OCI-LY1 (cell line): ENCODE measurements at regions not wholly inside any gene's neighbourhood (a gene's known extent, or its start where the extent isn't known, plus 50 kb on each side); places are given as distances from the start of the nearest gene placed in this dataset.
"Not testable (repeated sequence)": the region's sequence is repeated elsewhere in the genome, so short reads cannot be mapped to it uniquely, and the experiment has no call there.

Experiments used
- CTCF ChIP-seq: fragments of 200-600 bp; sonication (generic), shearing (Covaris generic); IDR thresholded peaks from 2 replicates; pipeline ENCODE4 v1.5.1; 2017; ENCODE audit warnings: mild to moderate bottlenecking, antibody characterized with exemption, low read length, moderate library complexity, mixed read lengths
- EZH2 ChIP-seq: fragments of 200-600 bp; sonication (generic), shearing (Covaris generic); IDR thresholded peaks from 2 replicates; pipeline ENCODE4 v1.8.0; 2017; ENCODE audit warnings: borderline replicate concordance, mixed run types, mild to moderate bottlenecking, antibody characterized with exemption, low read length, moderate library complexity, mixed read lengths

DNA sequence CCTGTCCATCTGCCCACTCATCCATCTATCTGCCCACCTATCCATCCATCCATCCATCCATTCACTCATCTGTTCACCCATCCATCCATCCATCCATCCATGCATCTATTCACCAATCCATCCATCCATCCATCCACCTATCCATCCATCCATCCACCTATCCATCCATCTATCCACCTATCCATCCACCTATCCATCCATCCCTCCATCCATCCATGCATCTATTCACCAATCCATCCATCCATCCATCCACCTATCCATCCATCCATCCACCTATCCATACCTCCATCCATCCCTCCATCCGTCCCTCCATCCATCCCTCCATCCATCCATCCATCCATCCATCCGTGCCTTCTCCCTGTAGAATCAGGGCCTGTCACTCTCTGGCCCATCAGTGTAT is 341.9 kb upstream of the CDH5 start:
- not testable (repeated sequence) for TF ChIP-seq CTCF, EZH2
